ENCODE measurements at regions not wholly inside any gene's neighbourhood (a gene's known extent, or its start where the extent isn't known, plus 50 kb on each side); places are given as distances from the start of the nearest gene placed in this dataset.

- TF ChIP-seq CTCF (IDR thresholded peaks at IDR 0.05), result no peak
- no peak for TF ChIP-seq POLR2A (IDR thresholded peaks at IDR 0.05)
These were observed 769.0 kb upstream of the RGMB start for GRCh38 chr5:98004463-98004862.
